Activated CD4-positive, alpha-beta T cell treated with anti-CD3 and anti-CD28 coated beads for 24 hours (primary cell): ENCODE measurements at regions not wholly inside any gene's neighbourhood (a gene's known extent, or its start where the extent isn't known, plus 50 kb on each side); places are given as distances from the start of the nearest gene placed in this dataset.

Experiments
- DNase-seq, 2 donors: peaks; one replicate each; pipeline ENCODE4 v3.0.0-alpha.2; 2020; ENCODE audit warnings: low read depth in 2 of 2

DNA sequence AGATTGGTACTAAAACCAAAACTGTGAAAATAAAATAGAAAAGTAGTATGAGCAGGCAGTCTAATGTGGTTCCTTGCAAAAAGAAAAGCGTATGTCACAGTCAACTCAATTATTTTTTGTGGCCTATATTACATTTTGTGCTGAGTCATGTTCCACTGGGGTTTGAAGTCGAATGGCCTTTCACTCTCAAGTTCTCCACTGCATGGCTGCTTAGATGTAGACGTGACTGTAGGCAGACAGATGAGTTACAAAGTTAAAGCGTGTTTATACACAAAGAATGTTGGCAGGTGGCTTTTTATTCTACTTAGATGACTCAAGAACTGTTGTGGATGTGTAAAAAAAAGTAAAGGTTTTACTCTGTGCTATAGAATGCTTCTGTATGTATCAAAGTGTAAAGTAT lies 133.9 kb downstream of the SLITRK6 start:
- no peak for DNase-seq

DNA sequence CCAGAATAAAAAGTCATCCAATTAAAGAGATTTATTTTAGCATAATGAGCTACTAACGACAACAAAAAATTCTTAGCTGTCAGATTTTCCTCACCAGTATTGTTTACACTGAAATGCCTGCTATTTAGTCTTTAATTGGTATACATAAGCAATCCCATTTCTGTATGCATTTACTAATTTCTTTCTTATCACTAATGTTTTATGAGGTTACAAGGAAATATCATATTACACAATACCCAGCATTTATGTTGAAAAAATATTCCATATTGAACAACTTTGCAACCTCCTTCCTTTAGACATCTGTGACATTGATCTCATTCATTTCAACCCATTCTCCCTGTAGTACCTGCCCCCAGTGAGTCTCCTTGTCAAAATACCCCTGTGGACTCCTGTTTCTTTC lies 135.4 kb downstream of the SLITRK6 start:
- DNase-seq = no peak

DNA sequence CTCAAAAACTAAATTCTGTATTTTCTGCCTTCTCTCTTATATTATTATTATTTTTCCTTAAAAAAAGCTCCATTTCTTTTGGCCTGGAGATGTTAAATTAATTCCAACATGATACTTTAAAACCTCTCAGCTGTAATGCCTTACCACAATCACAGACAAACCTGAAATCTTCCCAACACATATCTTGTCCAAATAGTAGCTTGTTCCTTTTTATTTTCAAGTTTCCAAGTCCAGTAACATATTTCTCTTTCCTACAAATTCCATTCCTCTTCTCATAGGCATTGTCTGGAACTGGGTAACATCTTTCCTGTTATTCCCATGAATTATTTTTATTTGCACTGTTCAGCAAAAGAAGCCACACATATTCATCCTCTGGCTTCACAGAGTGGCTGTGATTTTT lies 137.0 kb downstream of the SLITRK6 start:
- no peak for DNase-seq

DNA sequence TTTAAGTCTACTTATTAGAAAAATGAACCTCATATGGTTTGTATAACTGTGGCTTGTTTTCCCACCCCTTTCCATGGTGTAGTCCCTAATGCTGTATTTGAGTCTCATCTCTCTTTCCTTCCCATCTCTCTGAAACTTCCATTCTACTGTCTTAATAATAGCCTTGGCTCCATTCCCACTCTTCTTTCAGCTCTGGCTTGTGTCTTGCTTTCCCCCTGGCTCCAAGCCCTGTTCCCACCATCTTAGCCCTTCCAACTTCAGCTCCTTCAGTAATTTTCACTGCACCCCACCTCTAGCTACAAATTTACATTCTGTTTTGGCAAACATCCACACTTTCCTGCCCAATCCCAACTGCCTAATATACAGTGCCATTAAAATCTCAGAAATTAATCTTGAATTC lies 137.5 kb downstream of the SLITRK6 start:
- DNase-seq = no peak

DNA sequence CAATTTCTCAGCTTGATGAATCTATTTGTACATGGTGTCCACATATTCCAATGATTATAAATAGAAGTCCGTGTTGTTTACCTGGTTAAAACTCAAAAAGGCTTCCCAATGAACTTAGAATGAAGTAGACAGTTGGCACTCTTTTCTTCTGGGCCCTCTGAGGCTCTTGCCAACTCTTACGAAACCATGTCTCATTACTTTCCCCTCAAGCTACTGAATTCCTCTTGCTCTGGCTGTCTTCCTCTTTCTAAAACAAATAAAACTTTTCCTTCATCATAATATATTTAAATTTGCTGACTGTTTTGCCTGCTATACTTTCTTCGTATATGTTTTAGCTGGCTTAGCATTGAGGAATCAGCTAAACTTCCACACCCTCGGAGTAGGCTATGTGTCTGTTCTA lies 139.7 kb downstream of the SLITRK6 start:
- no peak for DNase-seq

DNA sequence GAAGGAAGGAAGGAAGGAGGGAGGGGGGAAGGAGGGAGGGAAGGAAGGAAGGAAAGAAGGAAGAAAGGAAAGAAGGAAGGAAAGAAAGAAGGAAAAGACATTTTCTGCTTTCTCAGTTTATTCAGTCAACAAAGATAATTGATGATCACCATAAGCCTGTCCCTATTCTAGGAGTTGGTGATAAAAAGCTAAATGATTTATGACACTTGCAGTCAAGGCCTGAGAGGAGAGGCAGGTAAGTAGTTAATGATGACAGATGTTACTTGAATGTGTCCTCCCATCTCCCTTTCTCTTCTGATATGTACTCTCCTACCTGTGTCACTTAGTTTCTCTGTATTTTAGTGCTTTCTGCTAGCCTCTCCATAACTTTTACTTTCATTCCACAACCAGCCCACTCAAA lies 141.3 kb downstream of the SLITRK6 start:
- no peak for DNase-seq

DNA sequence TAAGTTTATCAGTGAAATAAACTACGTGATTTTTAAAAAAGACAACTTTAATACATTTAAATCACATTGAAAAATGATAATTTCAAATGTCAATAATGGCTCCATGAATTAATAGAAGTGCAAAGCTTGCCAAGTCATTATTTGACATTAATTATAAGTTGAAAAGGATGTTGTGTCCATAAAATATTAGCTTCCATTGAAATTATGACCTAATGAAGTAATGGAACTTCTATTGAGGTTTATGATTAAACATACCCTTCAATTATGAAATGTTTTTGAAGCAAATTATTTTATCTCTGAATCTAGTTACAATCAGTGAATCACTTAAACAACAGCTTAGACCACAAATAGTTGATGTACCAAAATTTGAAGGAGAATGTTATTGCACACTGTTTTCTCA lies 144.2 kb downstream of the SLITRK6 start:
- no peak for DNase-seq

DNA sequence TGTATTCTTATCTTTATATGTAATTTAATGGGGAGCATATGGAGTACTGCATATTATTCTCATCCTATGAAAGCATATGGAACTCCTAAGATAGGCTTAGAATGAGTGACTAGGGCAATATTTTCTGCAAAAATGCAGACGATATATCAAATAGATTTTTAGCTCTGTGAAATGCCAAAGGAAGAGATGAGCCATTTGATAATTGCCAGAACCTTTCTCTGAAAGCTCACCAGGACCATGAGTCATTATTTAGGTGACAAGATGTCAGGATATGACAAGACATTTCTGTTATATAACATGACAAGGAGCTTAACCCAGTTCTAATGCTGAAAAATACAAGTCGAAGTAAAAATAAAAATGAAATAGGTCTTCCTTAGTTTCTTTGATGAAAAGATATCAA lies 145.0 kb downstream of the SLITRK6 start:
- no peak for DNase-seq

DNA sequence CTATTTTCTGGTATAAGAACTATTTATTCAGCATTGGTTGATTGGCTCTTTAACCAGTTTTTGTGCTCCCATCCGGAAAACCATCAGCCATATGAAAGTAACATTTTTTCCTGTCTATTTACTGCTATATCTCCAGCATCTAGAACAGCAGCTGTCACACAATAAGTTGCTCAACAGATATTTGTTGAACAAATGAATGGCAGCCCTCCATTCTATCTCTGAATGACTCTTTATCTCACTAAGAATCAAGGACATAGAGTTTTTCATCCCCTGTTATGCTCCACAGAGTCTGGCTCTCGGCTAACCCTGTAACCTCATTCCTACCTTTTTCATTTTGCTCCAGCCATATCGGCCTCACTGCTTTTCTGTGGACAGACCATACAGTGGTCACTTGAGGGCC lies 145.5 kb downstream of the SLITRK6 start:
- DNase-seq = no peak

DNA sequence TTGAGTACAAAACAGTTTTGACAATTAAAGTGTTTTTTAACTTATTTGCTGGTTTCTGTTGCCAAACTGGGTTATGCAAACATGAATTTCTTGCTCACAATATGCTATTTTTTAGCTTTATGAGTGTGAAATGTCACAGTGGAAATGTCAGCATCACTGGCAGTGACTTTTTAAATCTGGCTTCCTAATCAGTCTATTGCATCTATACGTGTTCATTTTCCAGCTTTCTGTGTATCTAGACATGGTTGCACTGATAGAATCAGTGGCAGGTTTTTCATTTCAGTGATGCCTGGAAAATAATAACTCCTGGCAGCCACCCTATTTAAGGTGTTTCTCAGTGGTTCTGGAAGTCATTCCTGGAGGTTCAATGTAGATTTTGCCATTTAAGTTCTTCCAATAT lies 146.7 kb downstream of the SLITRK6 start:
- DNase-seq = no peak

DNA sequence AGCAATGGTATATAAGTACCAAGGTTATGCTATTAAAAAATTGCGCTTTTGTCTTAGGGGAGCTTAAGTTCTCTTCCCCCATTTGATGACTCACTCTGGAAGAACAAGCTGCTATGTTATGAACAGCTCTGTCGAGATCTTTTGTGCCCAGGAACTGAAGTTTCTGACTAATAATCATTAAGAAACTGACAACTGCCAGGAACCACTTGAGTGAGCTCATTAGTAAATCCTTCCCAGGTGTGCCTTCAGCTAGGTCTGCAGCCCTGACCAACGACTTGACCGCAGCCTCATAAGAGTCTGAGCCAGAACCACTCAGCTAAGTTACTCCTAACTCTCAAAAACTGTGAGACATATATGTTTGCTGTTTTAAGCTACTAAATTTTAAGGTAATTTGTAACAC lies 147.8 kb downstream of the SLITRK6 start:
- DNase-seq = no peak

DNA sequence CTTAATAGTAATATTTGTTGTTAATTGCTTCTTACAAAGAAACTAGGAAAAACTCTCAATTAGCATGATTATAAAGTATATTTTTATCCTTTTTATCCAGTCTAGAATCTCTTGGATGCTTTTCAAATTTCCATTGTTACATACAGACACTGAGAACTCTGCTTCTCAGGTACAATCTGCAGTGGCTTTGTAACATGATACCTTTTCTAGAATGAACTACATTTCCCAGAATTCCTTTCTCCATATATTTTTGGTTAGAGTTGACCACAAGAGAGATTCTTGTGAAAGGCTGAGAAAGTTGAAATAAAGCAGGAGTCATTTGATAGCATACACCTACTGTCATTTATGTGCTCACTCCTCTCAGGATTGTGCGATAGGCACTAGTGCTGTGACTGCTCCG lies 148.6 kb downstream of the SLITRK6 start:
- no peak for DNase-seq

DNA sequence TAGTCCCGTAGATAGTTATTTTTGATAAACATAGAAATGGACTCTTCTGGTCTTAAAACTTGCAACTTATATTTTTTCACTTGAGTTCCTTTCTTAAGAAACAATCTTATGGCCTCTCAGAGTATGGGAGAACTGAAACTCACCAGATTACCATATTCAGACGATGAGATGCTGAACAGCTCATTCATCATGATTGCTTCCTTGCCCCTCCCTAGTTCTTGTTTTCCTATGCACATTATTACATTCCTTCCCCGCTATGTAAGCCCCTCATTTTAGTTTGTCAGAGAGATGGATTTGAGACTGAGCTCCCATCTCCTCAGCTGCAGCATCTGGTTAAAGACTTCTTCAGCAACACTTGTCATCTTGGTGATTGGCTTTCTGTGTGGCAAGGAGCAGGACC lies 158.5 kb downstream of the SLITRK6 start:
- DNase-seq = no peak

DNA sequence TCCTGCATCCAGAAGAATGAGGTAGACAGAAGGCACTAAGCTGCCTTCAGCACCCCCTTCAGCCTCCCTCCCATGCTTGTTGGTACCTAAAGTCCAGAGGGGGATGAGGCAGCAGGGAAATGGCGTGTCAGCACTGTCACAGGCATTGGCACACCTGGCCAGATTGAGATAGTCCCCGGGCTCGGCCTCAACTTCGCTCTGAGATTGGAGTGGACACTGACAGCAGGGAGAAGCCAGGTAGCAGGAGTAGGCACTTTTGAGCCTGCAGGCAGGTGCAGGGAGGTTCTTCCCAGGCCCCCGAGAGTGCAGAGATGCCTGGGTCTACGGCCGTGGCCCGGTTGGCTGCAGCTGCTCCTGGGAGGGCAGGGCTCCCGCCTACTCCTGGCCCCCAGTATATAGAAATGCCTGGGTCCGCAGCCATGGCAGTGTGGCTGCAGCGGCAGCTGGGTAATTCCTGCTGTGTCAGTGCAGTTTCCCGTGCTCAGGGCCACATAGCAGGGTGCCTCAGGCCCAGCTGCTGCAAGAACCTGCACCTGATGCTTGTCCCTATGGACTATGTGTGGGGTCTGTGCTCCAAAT lies 160.3 kb downstream of the SLITRK6 start:
- no peak for DNase-seq

DNA sequence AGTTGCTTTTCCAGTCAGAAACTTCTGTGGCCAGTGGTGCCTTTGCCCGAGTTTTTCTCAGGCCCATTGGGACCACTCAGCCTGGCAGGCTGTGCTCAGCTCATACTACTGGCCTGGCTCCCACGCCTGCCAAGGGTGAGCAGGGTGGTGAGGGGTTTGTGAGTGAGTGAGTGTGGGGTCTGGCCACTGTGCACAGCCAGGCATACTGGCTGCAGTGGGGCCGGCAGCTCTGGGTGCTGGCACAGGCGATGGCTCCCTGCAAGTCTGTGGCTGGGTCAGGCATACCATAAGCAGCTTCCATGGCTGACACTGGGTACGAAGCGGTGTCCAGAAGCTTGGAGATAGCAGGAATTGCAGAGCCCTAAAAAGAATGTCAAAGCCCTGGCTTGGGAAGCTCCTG lies 161.0 kb downstream of the SLITRK6 start:
- no peak for DNase-seq

DNA sequence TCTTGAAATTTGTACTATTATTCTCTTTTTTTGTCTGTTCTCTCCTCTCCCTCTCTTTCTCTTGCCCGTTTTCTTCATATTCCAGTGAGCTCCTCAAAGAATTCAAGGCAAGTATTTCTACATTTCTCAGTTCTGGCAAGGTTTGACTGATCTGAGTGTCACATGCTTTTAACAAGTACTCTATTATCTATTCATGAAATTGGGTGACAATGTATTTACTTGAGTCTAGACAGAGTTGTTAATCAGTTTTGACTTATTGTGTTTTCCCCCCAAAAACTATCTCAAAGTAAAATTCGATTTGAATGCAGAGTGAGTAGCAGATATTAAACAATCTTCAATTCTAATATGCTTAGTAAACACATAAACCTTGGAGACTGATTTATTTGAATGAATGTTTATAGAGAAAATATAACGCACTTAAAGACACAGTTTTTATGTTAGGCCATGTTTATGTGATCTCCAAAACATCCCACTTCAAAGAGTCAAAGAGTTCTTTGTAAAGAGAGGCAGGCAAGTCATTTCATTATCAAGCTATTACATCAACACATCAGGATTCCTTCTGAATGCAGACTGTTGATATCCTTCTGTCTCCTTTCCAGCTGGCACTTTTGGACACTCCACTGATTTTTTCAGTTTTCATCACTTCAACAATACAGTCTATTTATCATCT lies 166.6 kb downstream of the SLITRK6 start:
- DNase-seq = no peak

DNA sequence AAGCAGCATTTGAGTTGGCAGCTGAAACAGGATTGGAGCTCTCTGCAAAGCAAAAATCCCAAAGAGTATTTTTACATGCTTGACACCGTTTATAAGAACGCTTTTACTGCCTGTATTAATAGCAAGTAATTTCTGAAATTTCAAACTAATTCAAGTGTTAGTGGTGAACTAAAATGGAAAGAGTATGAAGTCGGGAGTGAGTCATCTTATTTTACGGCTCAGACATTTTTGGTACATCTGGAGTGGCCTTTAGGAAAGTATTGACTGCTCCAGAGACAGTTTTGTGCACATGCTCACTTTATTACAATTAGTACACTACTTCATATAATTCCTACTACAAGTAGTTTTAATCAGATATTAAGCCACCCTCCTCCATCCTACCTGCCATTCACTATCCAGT lies 167.4 kb downstream of the SLITRK6 start:
- DNase-seq = no peak

DNA sequence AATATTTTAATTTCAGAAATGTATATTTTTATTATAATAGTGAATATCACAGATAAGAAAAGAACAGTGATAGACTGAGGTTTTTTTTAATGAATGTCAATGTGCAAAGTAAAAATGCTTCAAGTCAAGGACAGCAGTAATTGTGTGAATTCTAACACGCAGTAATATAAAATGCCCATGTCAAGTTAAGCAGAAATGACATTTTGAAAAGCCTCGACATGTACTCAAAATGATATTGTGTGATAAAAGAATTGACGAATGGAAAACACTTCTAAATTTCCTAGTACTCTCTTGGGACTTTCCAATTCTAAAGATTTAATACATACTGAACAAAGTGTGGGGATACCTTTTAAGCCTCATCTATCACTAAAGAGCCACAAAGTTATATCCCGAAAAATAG lies 172.6 kb downstream of the SLITRK6 start:
- DNase-seq = no peak

DNA sequence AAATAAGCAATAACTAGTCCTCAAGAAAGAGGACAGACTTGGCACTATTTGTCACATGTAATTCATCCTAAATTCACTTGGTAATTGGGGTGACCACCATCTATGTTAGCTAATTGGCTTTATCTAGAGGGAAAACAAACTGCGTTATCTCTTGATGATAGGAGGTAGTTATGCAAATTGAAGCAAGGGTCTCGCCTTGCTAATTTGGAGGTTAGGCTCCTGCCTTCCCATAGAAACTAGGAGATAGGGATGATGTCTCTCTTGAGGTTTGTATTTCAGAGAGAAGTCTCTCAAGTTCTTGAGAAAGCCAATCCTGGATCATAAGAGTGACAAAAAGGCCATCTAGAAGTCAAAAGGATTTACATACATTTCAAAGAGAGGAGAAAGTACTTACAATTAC lies 179.9 kb downstream of the SLITRK6 start:
- no peak for DNase-seq

DNA sequence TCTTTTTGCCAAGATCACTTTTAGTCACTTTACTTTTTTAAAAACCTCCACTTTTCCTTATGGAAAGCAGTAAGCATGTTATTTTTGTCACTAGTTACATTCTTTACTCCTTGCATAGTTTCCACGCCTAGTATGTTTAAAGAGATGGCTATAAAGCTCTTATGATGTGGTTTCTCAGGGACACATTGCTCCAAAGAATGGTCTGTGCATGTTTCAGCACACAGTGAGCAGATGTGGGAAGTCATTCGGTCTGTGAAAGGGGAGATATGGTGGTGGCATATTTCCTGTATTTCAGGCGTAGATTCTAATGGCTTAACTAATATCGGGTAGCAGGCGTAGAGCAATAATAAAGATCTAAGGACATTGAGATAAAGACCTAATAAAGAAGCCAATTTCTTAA lies 180.7 kb downstream of the SLITRK6 start:
- no peak for DNase-seq

DNA sequence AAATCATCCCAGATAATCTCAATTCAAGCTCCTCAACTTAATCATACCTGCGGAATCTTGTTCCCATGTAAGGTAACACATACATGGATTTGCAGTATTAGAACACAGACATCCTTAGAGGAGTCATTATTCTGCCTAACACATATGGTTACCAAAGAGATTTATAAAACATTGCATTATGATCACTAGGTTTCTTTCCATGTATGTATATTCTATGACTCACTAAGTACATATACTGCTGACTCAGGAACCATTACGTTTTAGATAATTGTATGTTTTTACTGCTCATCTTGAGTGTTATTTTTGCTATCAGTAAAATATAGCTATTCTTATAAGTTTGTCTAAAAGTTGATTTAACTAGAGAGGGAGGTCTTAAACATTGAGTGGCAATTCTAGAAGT lies 182.9 kb downstream of the SLITRK6 start:
- no peak for DNase-seq

DNA sequence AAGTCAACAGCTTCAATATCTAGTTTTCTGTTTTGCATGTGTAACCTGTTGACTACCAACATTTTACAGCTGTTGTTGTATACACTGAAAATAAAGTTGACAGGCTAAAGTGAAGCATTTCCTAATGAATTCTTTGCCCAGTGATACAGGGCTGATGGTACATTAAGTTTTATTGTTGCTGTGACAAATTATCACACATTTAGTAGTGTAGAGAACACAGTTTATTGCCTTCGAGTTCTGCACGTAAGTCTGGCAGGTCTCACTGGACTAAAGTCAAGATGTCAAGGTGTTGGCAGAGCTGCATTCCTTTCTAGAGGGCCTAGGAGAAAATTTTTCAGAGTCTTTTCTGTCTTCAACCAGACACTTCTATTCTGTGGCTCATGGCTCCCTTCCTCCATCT lies 184.2 kb downstream of the SLITRK6 start:
- no peak for DNase-seq

DNA sequence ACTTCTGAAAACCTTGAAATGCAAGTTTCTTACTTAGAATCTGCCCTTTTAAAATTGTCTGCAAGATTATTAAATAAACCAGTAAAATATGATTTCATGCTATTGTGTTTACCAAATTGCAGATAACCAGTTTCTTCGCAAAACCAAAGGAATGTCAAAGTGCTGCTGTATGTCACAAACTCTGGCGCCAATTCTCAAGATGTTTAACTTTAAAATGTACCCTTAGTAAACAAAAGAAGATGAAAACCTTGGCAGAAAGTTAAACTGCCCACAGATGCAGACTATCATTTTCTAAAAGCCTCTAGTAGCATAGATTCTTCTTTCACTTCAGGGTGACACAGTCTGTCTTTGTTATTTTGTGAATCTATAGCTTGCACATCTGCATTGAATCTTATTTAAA lies 189.2 kb downstream of the SLITRK6 start:
- no peak for DNase-seq

DNA sequence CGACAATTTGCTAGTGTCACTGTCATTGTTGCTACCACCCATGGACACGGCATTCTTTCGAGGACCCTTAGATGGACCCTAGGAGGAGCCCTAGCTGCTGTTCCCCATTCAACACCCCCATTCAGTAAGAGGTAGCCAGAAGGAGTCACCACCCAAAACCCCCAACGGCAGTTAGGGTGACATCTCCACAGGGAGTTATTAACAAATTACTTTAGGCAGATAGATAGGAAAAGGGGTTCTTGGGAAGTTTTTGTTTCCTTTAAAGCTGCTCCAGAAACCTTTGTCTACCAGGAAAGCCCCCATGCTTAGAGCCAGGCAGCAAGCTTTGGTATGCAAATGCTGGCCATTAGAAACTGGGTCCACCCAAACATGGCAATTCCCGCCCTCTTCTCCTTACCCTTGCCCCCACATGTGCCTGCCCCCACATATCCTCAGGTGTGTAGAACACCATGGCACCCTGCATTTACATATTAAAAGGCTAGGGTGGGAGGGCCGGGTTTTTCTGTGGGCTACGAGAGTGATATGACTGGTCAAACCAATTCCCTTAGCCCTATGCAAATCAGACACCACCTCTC lies 190.9 kb downstream of the SLITRK6 start:
- DNase-seq = no peak
